Muscle of leg (tissue), 3 donors: ENCODE measurements at regions not wholly inside any gene's neighbourhood (a gene's known extent, or its start where the extent isn't known, plus 50 kb on each side); places are given as distances from the start of the nearest gene placed in this dataset.
"Not testable (repeated sequence)": the region's sequence is repeated elsewhere in the genome, so short reads cannot be mapped to it uniquely, and the experiment has no call there.

ENCODE experiments used
- DNase-seq: peaks from one replicate; pipeline ENCODE4 v3.0.0; 2013
- H3K27ac ChIP-seq: one replicate; pipeline ENCODE4 v1.5.1; 2013; ENCODE audit warnings: mild to moderate bottlenecking, low read length, control low read depth
- H3K27me3 ChIP-seq: one replicate; pipeline ENCODE4 v1.6.1; 2013; ENCODE audit warnings: low read length; ENCODE audit not compliant: control insufficient read depth, insufficient read depth
- H3K36me3 ChIP-seq: one replicate; pipeline ENCODE4 v1.6.1; 2013; ENCODE audit warnings: low read length; ENCODE audit not compliant: control insufficient read depth, insufficient read depth
- H3K4me1 ChIP-seq: one replicate; pipeline ENCODE4 v1.6.1; 2013; ENCODE audit warnings: low read length; ENCODE audit not compliant: control insufficient read depth, insufficient read depth
- H3K4me3 ChIP-seq: one replicate; pipeline ENCODE4 v1.5.1; 2013; ENCODE audit warnings: low read length, control low read depth
- H3K9me3 ChIP-seq: replicated peaks from 2 replicates; pipeline ENCODE4 v1.6.1; 2013; ENCODE audit warnings: low read depth, low read length; ENCODE audit not compliant: control insufficient read depth
- WGBS: methylation state at CpG from one replicate; pipeline ENCODE4 v1.1.5; 2013; ENCODE audit warnings: missing lambda C conversion rate; ENCODE audit not compliant: insufficient coverage; 5-methylcytosine and 5-hydroxymethylcytosine counted together

DNA sequence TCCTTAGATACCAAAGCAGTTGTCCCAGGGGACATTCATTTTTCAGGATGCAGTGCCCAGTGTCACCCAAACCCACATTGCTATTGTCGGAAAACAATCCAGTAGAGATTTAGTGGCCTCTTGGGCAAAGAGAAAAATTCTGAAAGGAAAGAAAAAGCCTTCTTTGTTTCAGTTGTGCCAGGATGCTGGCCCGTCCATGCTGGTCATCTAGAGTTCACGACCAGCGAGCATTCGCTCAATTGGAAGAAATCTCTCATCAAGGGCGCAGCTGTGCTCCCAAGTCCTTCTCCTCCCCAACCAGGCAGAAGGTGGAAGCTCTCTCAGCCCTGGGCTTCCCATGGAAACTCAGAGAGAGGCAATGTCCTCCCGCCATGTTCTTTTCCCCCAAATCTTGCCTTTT, 123.7 kb downstream of the MTHFS start:
- no peaks in the 10 kb centered on the region for H3K36me3 ChIP-seq
- no peak for DNase-seq
- no peaks in the 10 kb centered on the region for H3K4me1 ChIP-seq
- no peak overlapping the region for H3K27ac ChIP-seq
- 87% methylated on average over 6 of the region's 7 CpGs for WGBS
- H3K27me3 ChIP-seq = no peaks in the 10 kb centered on the region
- no peaks in the 10 kb centered on the region for H3K9me3 ChIP-seq
- H3K4me3 ChIP-seq = no peak overlapping the region

DNA sequence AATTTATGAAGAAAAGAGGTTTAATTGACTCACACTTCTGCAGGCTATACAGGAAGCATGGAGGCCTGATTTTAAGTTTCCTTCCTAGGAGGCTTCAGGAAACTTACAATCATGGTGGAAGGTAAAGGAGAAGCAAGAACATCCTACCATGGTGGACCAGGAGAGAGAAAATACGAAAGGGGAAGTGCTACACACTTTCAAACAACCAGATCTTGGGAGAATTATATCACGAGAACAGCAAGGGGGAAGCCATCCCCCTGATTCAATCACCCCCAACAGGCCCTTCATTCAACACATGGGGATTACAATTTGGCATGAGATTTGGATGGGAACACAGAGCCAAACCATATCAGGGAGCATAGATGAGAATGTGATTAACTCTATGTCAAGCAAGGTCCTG, 121.0 kb downstream of the MTHFS start:
- Histone ChIP-seq H3K27ac (no peak overlapping the region), H3K27me3 (no peaks in the 10 kb centered on the region), H3K36me3 (no peaks in the 10 kb centered on the region), H3K4me3 (no peak overlapping the region), H3K4me1 (no peaks in the 10 kb centered on the region), H3K9me3 (peaks cover 3% of the 10 kb centered on the region)
- no peak for DNase-seq
- no CpG with 5 or more reads among the region's 2 CpGs for WGBS

DNA sequence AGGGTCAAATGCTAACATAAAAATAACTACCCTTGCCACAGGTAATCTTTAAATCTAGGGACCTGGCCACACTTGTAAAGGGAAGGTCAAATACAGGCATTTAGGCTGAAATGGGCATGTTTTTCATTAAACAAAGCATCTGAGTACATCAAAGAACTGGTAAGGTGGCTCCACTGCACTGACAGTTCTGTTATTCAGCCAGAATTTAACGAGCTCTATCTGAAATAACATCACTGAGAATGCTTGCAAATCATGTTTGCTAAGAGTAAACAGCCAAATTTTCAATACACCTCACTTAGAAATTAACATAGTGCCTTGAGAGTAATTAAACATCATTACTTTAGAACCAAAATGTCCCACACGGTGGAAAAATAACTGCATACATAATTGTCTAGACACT, 118.9 kb downstream of the MTHFS start:
- no peaks in the 10 kb centered on the region for H3K36me3 ChIP-seq
- H3K4me3 ChIP-seq = no peak overlapping the region
- DNase-seq = no peak
- H3K27me3 ChIP-seq = no peaks in the 10 kb centered on the region
- peaks cover 8% of the 10 kb centered on the region for H3K9me3 ChIP-seq
- no peaks in the 10 kb centered on the region for H3K4me1 ChIP-seq
- WGBS = no CpG with 5 or more reads among the region's 2 CpGs
- H3K27ac ChIP-seq = no peak overlapping the region

DNA sequence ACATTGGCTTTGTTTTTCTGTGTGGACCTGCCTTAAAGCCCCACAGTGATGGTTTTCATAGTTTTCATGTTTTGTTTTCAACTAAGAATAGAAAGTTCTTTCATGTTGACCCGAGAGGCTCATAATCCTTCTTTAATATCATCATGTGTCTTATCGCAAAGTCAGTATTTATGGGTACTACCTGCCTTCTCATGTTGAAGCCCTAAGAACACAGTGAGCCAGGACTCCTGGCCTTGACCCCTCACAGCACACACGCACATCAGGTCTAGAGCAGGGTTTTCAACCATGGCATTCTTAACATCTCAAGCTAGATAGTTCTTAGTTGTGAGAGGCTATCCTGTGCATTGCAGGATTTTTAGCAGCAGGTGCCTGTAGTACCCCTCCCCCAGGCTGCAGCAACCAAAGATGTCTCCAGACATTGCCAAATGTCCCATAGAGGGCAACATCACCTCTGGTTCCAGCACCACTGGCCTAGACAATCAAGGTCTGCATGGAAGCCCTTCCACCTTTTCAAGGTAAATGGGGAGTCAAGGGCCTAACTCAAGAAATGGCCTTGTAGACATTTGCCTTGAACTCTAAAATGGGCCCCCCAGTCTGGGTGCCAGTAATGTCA, 118.3 kb downstream of the MTHFS start:
- 73% methylated on average over 2 of the region's 3 CpGs for WGBS
- Histone ChIP-seq H3K27ac (no peak overlapping the region), H3K4me1 (no peaks in the 10 kb centered on the region), H3K27me3 (no peaks in the 10 kb centered on the region), H3K4me3 (no peak overlapping the region), H3K36me3 (no peaks in the 10 kb centered on the region), H3K9me3 (peaks cover 8% of the 10 kb centered on the region)
- DNase-seq = no peak

DNA sequence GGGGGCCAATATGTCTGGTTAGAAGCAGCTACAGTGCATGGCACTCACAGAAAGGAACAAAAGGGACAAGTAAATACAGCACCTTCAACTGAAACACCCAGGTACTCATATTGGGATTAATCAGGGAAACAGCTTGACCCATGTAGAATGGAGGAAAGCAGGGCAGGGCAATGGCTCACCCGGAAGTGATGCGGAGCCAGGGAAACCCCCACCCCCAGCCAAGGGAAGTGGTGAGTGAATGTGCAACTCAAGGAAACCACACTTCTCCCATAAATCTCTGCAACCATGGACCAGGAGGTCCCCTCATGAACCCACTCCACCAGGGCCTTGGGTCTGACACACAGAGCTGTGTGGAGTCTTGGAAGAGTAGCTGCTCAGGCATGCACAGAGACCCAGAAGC, 117.1 kb downstream of the MTHFS start:
- Histone ChIP-seq H3K4me1 (no peaks in the 10 kb centered on the region), H3K27ac (no peak overlapping the region), H3K27me3 (no peaks in the 10 kb centered on the region), H3K36me3 (no peaks in the 10 kb centered on the region), H3K9me3 (peaks cover 8% of the 10 kb centered on the region), H3K4me3 (no peak overlapping the region)
- WGBS = no CpG with 5 or more reads among the region's 2 CpGs
- DNase-seq = no peak

DNA sequence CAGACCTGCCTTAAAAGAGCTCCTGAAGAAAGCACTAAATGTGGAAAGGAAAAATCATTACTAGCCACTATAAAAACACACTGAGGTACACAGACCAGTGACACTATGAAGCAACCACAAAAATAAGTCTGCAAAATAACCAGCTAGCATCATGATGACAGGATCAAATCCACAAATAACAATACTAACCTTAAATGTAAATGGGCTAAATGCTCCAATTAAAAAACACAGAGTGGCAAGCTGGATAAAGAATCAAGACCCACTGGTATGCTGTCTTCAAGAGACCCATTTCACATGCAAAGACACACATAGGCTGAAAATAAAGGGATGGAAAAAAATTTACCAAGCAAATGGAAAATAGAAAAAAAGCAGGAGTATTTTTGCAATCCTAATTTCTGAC, 114.5 kb downstream of the MTHFS start:
- H3K27me3 ChIP-seq, H3K36me3 ChIP-seq, H3K27ac ChIP-seq, H3K4me1 ChIP-seq, H3K4me3 ChIP-seq, H3K9me3 ChIP-seq, DNase-seq: not testable (repeated sequence)
